Esophagus muscularis mucosa (tissue), 4 donors: ENCODE measurements at regions not wholly inside any gene's neighbourhood (a gene's known extent, or its start where the extent isn't known, plus 50 kb on each side); places are given as distances from the start of the nearest gene placed in this dataset.

Source experiments
- DNase-seq: peaks from one replicate; pipeline ENCODE4 v3.0.0-alpha.2; 2017; ENCODE audit errors: extremely low spot score
- H3K27ac ChIP-seq, 4 donors: fragments of 200-600 bp; sonication (generic); replicated peaks in 1 of 4; 1 replicate in 3 of 4; 2 replicates in 1 of 4; pipeline ENCODE4 v1.5.1; 2016 to 2019; ENCODE audit warnings: mild to moderate bottlenecking in 1 of 4
- H3K27me3 ChIP-seq, 4 donors: fragments of 200-600 bp; sonication (generic); one replicate each; pipeline versions ENCODE4 v1.5.1 to v1.6.0; 2016 to 2019
- H3K36me3 ChIP-seq, 4 donors: fragments of 200-600 bp; sonication (generic); one replicate each; pipeline ENCODE4 v1.5.1; 2016 to 2019
- H3K4me1 ChIP-seq, 4 donors: fragments of 200-600 bp; sonication (generic); one replicate each; pipeline ENCODE4 v1.5.1; 2016 to 2019
- H3K4me3 ChIP-seq, 4 donors: fragments of 200-600 bp; sonication (generic); 1 replicate in 2 of 4; 2 replicates in 2 of 4; pipeline ENCODE4 v1.5.1; 2016 to 2019; ENCODE audit warnings: mild to moderate bottlenecking in 4 of 4, moderate library complexity in 1 of 4
- H3K9me3 ChIP-seq, 4 donors: fragments of 200-600 bp; sonication (generic); 1 replicate in 3 of 4; 2 replicates in 1 of 4; pipeline ENCODE4 v1.5.1; 2016 to 2019
- CTCF ChIP-seq, 3 experiments: fragments of 200-600 bp in 2 of 3; fragments of 450-650 bp in 1 of 3; sonication (generic) in 2 of 3; IDR thresholded peaks; one replicate each; pipeline ENCODE4 v1.5.1; 2017 to 2019; ENCODE audit warnings: antibody characterized with exemption in 3 of 3, mild to moderate bottlenecking in 2 of 3, moderate library complexity in 1 of 3
- EP300 ChIP-seq: sonication (generic); formaldehyde crosslinking; IDR thresholded peaks from one replicate; pipeline ENCODE4 v1.6.1; 2017; ENCODE audit warnings: antibody characterized with exemption
- POLR2A ChIP-seq: fragments of 450-650 bp; IDR thresholded peaks from one replicate; pipeline ENCODE4 v1.6.1; 2017; ENCODE audit warnings: antibody characterized with exemption, moderate library complexity, mild to moderate bottlenecking, low read depth
- POLR2AphosphoS5 ChIP-seq, 2 donors: sonication (generic); formaldehyde crosslinking; IDR thresholded peaks; one replicate each; pipeline ENCODE4 v1.6.1; 2017; ENCODE audit warnings: antibody characterized with exemption in 2 of 2
- WGBS: methylation state at CpG from one replicate; pipeline ENCODE4 v1.1.5; 2018; 5-methylcytosine and 5-hydroxymethylcytosine counted together
- intact Hi-C: fragments of 100-400 bp; cut with DNase I; formaldehyde crosslinking; loops from one replicate; pipeline ENCODE4 v1.15.1; 2023

- no peak for TF ChIP-seq EP300
- no peak for TF ChIP-seq POLR2A
- no peak for TF ChIP-seq POLR2AphosphoS5 (IDR thresholded peaks at IDR 0.05)
- TF ChIP-seq CTCF (IDR thresholded peaks at IDR 0.05), result no peak
- Histone ChIP-seq H3K4me3 (no peak overlapping the region), H3K27me3 (peaks cover 0 to 61% (median 0%) of the 10 kb centered on the region in 4 donors), H3K36me3 (no peaks in the 10 kb centered on the region), H3K9me3 (peaks cover 0 to 21% (median 7%) of the 10 kb centered on the region in 4 donors), H3K4me1 (no peaks in the 10 kb centered on the region), H3K27ac (no peak overlapping the region)
- intact Hi-C loops, result no loop called here
- DNase-seq, result no peak
- WGBS, result 83% methylated on average over 4 of the region's 4 CpGs
Measured at GRCh38 chr19:13561461-13561860, 55.2 kb upstream of the CACNA1A start.

- Histone ChIP-seq H3K4me3 (no peak overlapping the region), H3K27ac (no peak overlapping the region), H3K27me3 (peaks cover 0 to 78% (median 0%) of the 10 kb centered on the region in 4 donors), H3K36me3 (no peaks in the 10 kb centered on the region), H3K9me3 (peaks cover 0 to 21% (median 7%) of the 10 kb centered on the region in 4 donors), H3K4me1 (no peaks in the 10 kb centered on the region)
- intact Hi-C loops, result no loop called here
- TF ChIP-seq CTCF (IDR thresholded peaks at IDR 0.05), result no peak
- no peak for TF ChIP-seq POLR2A
- no peak for TF ChIP-seq POLR2AphosphoS5 (IDR thresholded peaks at IDR 0.05)
- no peak for TF ChIP-seq EP300
- WGBS, result 36% methylated on average over 7 of the region's 7 CpGs
- DNase-seq, result no peak
Measured at GRCh38 chr19:13557756-13558398, 51.6 kb upstream of the CACNA1A start.

GRCh38 chr19:13556552-13556951 is 50.3 kb upstream of the CACNA1A start:
- no peaks in the 10 kb centered on the region for H3K36me3 ChIP-seq
- WGBS, result 76% methylated on average over 9 of the region's 9 CpGs

More at GRCh38 chr19:13556552-13556951, 50.3 kb upstream of the CACNA1A start:
- intact Hi-C loops, result no loop called here
- no peak for DNase-seq
- no peak overlapping the region for H3K4me3 ChIP-seq
- no peak overlapping the region for H3K27ac ChIP-seq
- H3K9me3 ChIP-seq, result peaks cover 0 to 20% (median 7%) of the 10 kb centered on the region in 4 donors
- H3K27me3 ChIP-seq, result peaks cover 0 to 68% (median 0%) of the 10 kb centered on the region in 4 donors
- no peak for TF ChIP-seq POLR2AphosphoS5 (IDR thresholded peaks at IDR 0.05)
- no peak for TF ChIP-seq POLR2A
- no peak for TF ChIP-seq CTCF (IDR thresholded peaks at IDR 0.05)
- no peak for TF ChIP-seq EP300
- no peaks in the 10 kb centered on the region for H3K4me1 ChIP-seq
